ENCODE measurements at regions not wholly inside any gene's neighbourhood (a gene's known extent, or its start where the extent isn't known, plus 50 kb on each side); places are given as distances from the start of the nearest gene placed in this dataset.

GRCh38 chr17:34825102-34825501 is 136.2 kb downstream of the CCT6B start:
- Histone ChIP-seq H3K27ac (ENCODE audit: extremely low read length, insufficient read depth, low read length) (no peak overlapping the region), H3K79me2 (ENCODE audit: insufficient read depth, low read length) (no peaks in the 10 kb centered on the region), H3K9ac (ENCODE audit: insufficient read depth, low read depth, low read length) (no peak overlapping the region), H3K4me3 (replicated peaks in 1 of 3; ENCODE audit: insufficient read depth in 1 of 3, low read depth in 2 of 3, low read length in 3 of 3) (no peak overlapping the region), H3K36me3 (replicated peaks in 1 of 2; ENCODE audit: control insufficient read depth in 1 of 2, insufficient read depth in 2 of 2, low read length in 2 of 2) (no peaks in the 10 kb centered on the region), H2AFZ (ENCODE audit: low read length) (no peak overlapping the region), H4K20me1 (ENCODE audit: insufficient read depth, low read length) (no peaks in the 10 kb centered on the region), H3K4me2 (ENCODE audit: low read depth, low read length) (no peak overlapping the region), H3K4me1 (ENCODE audit: insufficient read depth, low read length) (no peaks in the 10 kb centered on the region), H3K27me3 (ENCODE audit: control insufficient read depth in 1 of 2, insufficient read depth in 2 of 2, low read length in 2 of 2) (peaks cover 1 to 4% of the 10 kb centered on the region in 2 experiments; a peak in 2 of 5 replicates), H3K9me3 (ENCODE audit: low read length) (no peaks in the 10 kb centered on the region)
- 0% methylated on average over 1 of the region's 1 CpG for WGBS (ENCODE audit: low lambda C conversion rate)
- DNase-seq (ENCODE audit: low spot score) (no peak), FAIRE-seq (no peak), ATAC-seq (no peak)
- in situ Hi-C loops (cut with HindIII; ENCODE audit: extremely low pct_ligation_motif_present, low pct_unique_long_range_greater_than_20kb) (no loop called here), intact Hi-C loops (cut with micrococcal nuclease; ENCODE audit: unreplicated experiment) (no loop called here)
- ChIA-PET CTCF (ENCODE audit: low intra/inter-chr PET ratio, low total read pairs) (no interaction called here), POLR2A (no interaction called here)
- TF ChIP-seq ZMAT3 (CRISPR knock-in tag; conservative IDR thresholded peaks at IDR 0.05) = no peak
- no peak for TF ChIP-seq REL (CRISPR knock-in tag; conservative IDR thresholded peaks at IDR 0.05)
- no peak for TF ChIP-seq MIXL1 (CRISPR knock-in tag; IDR thresholded peaks at IDR 0.05)
- no peak for TF ChIP-seq RFX3 (CRISPR knock-in tag; IDR thresholded peaks at IDR 0.05)
- no peak for TF ChIP-seq ZSCAN9 (CRISPR knock-in tag; IDR thresholded peaks at IDR 0.05; ENCODE audit: borderline replicate concordance)
- no peak for TF ChIP-seq ZNF333 (CRISPR knock-in tag; IDR thresholded peaks at IDR 0.05; ENCODE audit: borderline replicate concordance)
- no peak for TF ChIP-seq MXD1 (CRISPR knock-in tag; IDR thresholded peaks at IDR 0.05)
- no peak for TF ChIP-seq ZIK1 (CRISPR knock-in tag; IDR thresholded peaks at IDR 0.05; ENCODE audit: borderline replicate concordance, low read depth)
- TF ChIP-seq GATAD2A (CRISPR knock-in tag; IDR thresholded peaks at IDR 0.05) = no peak
- no peak for TF ChIP-seq SUZ12 (IDR thresholded peaks at IDR 0.05; ENCODE audit: low read depth, low read length)
- no TSS peak for BruUV-seq (replicated peaks)

GRCh38 chr17:34823023-34823422 is 138.2 kb downstream of the CCT6B start:
- in situ Hi-C loops (cut with HindIII; ENCODE audit: extremely low pct_ligation_motif_present, low pct_unique_long_range_greater_than_20kb) = no loop called here
- TF ChIP-seq DMTF1 (CRISPR knock-in tag; IDR thresholded peaks at IDR 0.05) (no peak), ZNF609 (CRISPR knock-in tag; IDR thresholded peaks at IDR 0.05; ENCODE audit: borderline replicate concordance) (no peak), ZBTB20 (CRISPR knock-in tag; IDR thresholded peaks at IDR 0.05; ENCODE audit: borderline replicate concordance, low read depth) (no peak), ZNF615 (CRISPR knock-in tag; IDR thresholded peaks at IDR 0.05; ENCODE audit: borderline replicate concordance) (no peak)

More at GRCh38 chr17:34823023-34823422, 138.2 kb downstream of the CCT6B start:
- no TSS peak for BruUV-seq (replicated peaks)
- ATAC-seq = no peak
- no peaks in the 10 kb centered on the region for H3K79me2 ChIP-seq (ENCODE audit: insufficient read depth, low read length)
- H3K4me2 ChIP-seq (ENCODE audit: low read depth, low read length) = no peak overlapping the region
- H3K9ac ChIP-seq (ENCODE audit: insufficient read depth, low read depth, low read length) = no peak overlapping the region
- ChIA-PET CTCF (ENCODE audit: low intra/inter-chr PET ratio, low total read pairs) (no interaction called here), POLR2A (no interaction called here)
- no peaks in the 10 kb centered on the region for H3K36me3 ChIP-seq (replicated peaks in 1 of 2; ENCODE audit: control insufficient read depth in 1 of 2, insufficient read depth in 2 of 2, low read length in 2 of 2)
- H3K27me3 ChIP-seq (ENCODE audit: control insufficient read depth in 1 of 2, insufficient read depth in 2 of 2, low read length in 2 of 2) = peaks cover 2 to 7% of the 10 kb centered on the region in 2 experiments; a peak in 3 of 5 replicates
- DNase-seq (ENCODE audit: low spot score) = no peak
- WGBS (ENCODE audit: low lambda C conversion rate) = 0% methylated on average over 4 of the region's 6 CpGs
- H2AFZ ChIP-seq (ENCODE audit: low read length) = no peak overlapping the region
- intact Hi-C loops (cut with micrococcal nuclease; ENCODE audit: unreplicated experiment) = no loop called here
- no peaks in the 10 kb centered on the region for H4K20me1 ChIP-seq (ENCODE audit: insufficient read depth, low read length)
- H3K9me3 ChIP-seq (ENCODE audit: low read length) = no peaks in the 10 kb centered on the region
- FAIRE-seq = no peak
- H3K4me1 ChIP-seq (ENCODE audit: insufficient read depth, low read length) = no peaks in the 10 kb centered on the region
- H3K27ac ChIP-seq (ENCODE audit: extremely low read length, insufficient read depth, low read length) = no peak overlapping the region
- H3K4me3 ChIP-seq (replicated peaks in 1 of 3; ENCODE audit: insufficient read depth in 1 of 3, low read depth in 2 of 3, low read length in 3 of 3) = no peak overlapping the region
